GM18870 (cell line): ENCODE measurements at regions not wholly inside any gene's neighbourhood (a gene's known extent, or its start where the extent isn't known, plus 50 kb on each side); places are given as distances from the start of the nearest gene placed in this dataset.
"Not testable (repeated sequence)": the region's sequence is repeated elsewhere in the genome, so short reads cannot be mapped to it uniquely, and the experiment has no call there.

Experiments
- ATAC-seq: cut with Tn5 transposase; IDR thresholded peaks from one replicate; pipeline ENCODE4 v1.9.1; 2021; ENCODE audit warnings: moderate library complexity; ENCODE audit not compliant: unreplicated experiment

DNA sequence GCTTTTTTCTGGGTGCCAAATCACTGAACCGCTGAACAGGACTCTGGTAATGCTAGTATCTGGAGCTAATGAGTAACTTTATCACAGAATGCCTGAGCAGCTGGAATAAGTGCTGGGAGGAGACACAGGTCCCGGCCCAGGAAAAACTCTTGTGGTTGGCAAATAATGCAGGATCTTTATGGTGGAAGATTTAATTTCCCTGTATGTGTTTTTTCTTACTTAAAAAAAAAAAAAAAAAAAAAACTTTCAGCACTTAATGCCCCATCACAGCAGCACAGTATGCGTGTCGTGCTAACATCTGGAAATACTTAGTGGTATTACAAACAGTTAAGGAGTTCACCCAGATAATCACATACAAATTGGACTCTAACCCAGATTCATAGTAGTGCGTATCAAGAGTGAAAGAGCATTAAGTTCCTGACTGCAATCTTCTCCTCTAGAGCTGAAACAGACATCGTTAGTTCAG lies 220.7 kb downstream of the TOMM20 start:
- ATAC-seq, result no peak

GRCh38 chr1:234907208-234907939 lies 221.3 kb downstream of the TOMM20 start:
- ATAC-seq, result no peak

DNA sequence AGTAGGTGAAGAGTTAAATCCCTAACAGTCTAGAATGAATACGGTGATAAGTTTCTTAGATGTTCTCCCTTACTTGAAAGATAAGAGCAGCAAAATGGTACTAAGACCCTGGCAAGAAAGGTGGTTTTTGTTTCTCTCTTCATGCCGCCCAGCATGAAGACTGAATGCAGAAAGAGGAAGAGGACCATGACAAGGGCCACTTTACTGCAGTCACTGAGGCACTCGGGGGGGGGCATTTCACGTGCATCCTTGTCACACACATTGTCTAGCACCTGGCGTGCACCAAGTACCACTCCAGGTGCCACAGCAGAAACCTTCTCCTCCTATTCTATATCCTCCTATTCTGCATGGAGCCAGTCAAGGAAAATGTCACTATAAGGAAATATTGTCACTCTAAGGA lies 222.0 kb downstream of the TOMM20 start:
- no peak for ATAC-seq

GRCh38 chr1:234902774-234903547 lies 225.7 kb downstream of the TOMM20 start:
- no peak for ATAC-seq

DNA sequence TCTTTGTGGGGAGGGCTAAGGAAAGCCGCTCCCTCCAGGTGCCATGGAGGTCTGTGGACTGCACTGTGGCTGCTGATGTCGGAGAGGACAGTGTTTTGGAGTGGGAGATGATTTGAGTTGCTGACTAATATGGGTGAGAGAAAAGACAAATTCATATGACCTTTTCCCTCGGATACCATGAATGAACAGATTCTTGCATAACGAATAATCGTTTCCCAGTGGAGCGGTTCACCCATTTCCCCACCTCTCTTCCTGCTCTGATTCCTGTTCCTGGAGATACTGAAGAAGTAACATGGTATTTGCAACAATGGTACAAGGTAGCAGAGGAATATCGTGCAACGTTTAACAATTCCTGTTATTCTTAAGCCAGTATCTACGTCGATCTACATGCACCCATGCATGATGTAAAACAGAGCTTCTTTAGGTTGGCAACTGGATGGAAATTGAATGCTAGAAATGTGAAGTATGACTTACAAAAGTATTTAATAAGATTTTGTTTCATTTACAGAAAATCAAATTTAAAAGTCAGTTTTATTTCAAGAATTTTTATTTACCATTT lies 227.1 kb downstream of the TOMM20 start:
- no peak for ATAC-seq

GRCh38 chr1:234900595-234900994 lies 228.0 kb downstream of the TOMM20 start:
- ATAC-seq, result no peak

GRCh38 chr1:234899730-234900072 lies 228.9 kb downstream of the TOMM20 start:
- ATAC-seq, result no peak

DNA sequence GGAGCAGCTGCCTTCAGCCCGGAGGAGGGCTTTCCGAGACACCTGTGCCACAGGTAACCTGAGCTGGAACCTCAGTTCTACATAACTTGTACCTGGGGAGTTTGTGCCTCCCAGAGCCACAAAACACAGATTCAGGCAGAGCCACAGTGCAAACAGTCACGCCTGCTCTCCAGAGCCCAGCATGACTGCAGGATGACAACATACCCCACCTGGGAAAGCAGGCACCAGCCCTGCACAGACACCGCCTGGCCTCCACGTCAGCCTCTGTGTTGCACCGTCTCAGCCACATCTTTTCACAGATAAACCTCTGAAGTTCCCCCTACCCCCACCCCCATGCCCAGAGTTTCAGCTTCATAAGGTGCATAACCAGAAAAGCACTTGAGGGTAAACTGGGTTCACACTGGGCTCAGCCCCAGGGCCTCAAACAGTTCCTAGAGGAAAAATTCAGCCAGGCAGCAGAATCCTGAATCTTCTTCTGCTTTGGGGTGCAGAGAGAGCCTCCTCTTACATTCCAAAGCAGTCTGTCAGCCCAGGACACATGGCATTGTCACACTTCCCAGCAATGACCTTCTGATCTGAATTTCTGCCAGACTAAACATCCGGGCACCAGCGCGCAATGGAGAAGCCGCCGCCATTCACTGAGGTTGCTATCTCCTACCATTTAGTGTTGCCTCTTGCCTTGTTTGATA lies 229.5 kb downstream of the TOMM20 start:
- ATAC-seq, result no peak

GRCh38 chr1:234898455-234899033 lies 230.1 kb downstream of the TOMM20 start:
- ATAC-seq, result no peak

- no peak for ATAC-seq
Observed at GRCh38 chr1:234897754-234898454, 230.7 kb downstream of the TOMM20 start.

DNA sequence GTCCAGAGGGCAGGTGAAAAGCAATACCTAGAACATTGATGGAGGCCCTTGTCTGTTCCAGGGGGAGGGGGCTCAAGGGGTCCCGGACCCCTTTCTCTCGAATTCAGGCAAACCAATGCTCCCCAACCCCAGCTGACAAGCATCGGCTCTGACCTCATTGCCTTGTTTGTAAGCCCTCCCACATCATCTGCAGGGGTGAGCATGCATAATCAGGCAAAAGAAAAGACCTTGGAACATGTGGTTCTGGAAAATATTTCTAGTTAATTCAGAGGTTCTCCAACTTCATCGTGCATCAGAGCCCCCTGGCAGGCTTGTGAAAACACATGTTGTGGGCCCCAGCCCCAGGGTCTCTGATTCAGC lies 231.3 kb downstream of the TOMM20 start:
- no peak for ATAC-seq

DNA sequence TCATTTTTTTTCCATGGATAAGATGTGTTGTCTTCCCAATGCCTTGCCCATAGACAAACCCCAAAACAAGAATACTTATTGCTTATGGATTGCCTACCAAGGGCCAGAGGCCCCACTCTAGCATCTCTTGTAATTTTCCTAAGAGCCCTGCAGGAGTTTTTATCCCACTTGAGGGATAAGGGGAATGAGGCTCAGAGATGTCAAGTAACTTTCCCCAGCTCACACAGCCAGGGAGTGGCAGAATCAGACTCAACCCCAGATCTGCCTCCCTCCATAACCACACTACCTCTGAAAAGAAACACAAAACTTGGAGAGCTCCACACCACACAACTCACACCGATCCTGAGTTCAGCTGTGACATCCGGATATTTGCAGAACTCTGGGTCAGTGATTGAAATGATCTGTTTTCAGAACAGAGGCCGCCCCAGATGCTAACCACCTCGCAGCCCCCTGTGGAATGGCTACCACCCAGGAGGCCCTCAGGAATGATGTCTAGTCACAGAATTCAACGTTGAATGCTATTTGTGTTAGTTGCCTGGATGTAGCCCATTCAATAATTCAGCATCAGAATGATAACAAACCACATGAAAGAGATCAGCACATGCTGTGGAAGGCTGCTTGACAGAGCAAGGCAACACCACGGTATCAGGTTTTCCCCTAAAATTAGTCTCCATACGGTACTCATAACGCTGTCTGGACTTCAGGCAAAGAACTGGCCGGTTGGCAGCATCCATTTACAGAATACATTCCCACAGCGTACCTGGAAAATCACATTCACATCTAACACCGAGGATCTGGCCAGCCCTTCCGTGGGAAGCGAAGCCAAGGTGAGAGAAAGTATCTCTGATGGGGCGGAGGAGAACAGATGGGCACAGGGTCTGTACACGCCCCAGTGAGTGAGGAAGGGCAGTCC lies 231.9 kb downstream of the TOMM20 start:
- ATAC-seq, result no peak

DNA sequence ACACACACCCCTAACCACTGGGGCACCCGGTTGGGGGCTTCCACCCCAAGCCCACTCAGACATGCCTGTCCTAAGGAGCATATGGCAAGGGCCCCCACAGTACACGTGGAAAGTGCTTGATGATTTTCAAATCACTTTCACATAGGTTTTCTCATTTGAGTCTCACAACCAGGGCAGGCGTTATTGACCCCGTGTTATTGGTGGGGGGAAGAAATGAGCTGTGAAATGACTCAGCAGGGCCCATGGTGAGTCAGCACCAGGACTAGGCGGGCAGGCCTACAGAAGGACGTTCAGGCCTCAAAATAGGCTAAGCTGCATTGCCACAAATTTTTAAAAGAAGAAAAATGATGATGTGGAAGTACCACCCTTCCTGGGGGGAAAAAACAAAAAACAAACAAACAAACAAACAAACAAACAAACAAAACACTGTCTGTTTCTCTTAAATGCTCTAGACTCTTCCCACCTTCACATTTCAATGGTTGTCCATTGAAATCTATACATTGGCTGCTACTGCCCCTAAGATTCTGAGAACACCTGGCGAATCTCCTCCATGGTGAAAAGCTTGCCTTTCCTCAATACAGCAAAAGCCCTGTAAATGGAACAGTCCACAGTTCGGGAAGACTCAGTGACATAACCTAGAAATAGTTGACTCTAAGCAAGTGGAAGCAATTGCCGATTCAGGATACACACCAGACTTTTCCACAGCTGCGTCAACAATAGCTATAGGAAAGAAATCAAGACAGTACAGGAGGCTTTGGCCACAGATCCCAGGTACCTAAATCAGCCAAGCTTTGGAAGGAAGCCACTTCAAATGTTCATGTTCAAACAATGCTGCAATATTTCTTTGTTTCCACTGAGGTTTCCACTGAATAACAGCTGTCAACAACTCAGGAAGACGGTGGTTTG lies 234.7 kb downstream of the TOMM20 start:
- ATAC-seq, result no peak

DNA sequence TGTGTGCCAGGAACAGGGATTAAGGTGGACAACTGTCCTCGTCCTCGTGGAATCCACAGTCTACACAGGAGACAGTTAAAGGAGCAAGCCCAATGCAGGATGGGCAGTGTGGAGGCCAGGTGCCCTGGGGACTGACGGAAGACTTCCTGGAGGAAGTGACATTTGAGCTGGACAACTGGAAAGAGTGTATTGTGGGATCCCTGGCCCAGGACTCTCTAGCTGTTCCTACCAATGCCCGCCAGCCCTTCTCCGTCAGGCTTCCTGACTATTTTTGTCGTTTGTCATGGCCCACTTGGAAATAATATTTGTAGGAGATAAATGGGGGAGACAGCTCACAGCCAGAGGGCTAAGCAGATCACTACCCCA lies 235.3 kb downstream of the TOMM20 start:
- no peak for ATAC-seq

DNA sequence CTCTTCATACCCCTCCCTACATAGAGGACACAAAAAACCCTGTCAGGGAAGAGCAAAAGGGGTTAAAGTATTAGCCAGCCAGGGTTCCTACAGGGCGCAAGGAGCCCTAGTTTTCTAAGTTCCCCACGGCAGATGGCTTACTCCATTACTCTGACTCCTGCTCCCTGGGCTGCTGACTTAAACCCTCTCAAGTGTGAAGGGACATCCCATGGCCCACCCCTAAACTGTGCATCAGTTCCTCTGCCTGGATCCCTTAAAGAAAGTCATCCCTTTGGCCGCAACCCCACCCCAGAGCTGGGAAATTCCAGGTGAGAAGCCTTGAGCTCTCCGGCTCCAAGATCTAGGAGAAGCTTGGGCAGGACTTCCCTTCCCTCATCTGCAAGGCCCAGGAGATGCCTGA lies 236.0 kb downstream of the TOMM20 start:
- ATAC-seq, result no peak

- no peak for ATAC-seq
Observed at GRCh38 chr1:234891427-234891826, 237.2 kb downstream of the TOMM20 start.

DNA sequence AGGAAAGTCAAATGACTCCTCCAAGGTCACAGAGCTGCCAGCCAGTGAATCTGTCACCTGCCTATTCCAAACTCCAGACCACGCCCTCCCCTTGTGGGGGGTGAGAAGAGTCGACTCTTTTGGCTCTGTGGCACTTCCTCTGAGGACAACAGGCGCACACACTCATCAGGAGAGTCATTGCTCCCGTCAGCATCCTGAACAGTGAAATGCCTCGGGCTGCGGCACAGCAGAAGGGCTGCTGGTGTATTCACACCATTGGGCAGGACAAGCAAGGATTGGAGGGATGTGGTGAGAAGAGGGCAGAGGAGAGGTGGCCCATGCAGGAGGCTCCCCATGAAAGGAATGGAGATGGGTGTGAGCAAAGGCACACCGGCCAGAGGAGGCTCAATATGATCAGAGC lies 239.0 kb downstream of the TOMM20 start:
- ATAC-seq, result no peak

DNA sequence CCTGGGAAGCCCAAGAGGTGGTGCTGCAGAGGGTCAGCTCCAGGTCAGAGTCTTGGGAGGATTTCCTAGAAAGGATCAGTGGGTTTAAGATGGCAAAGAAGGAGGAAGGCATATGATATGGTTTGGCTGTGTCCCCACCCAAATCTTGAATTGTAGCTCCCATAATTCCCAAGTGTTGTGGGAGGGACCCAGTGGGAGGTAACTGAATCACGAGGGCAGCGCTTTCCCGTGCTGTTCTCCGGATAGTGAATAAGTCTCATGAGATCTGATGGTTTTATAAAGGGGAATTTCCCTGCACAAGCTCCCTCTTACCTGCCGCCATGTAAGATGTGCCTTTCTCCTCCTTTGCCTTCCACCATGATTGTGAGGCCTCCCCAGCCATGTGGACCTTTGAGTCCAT lies 240.4 kb downstream of the TOMM20 start:
- ATAC-seq, result not testable (repeated sequence)
